Left forelimb (tissue), 1 donor: ENCODE measurements at regions not wholly inside any gene's neighbourhood (a gene's known extent, or its start where the extent isn't known, plus 50 kb on each side); places are given as distances from the start of the nearest gene placed in this dataset.
"Not testable (repeated sequence)": the region's sequence is repeated elsewhere in the genome, so short reads cannot be mapped to it uniquely, and the experiment has no call there.

Source experiments
- DNase-seq: peaks from one replicate; pipeline ENCODE4 v3.0.0-alpha.2; 2018; ENCODE audit warnings: low spot score

- no peak for DNase-seq
Observed at GRCh38 chr5:87198010-87198409, 69.7 kb upstream of the RASA1 start.

- DNase-seq = not testable (repeated sequence)
Observed at GRCh38 chr5:87199246-87199645, 68.4 kb upstream of the RASA1 start.

GRCh38 chr5:87199704-87200103, 68.0 kb upstream of the RASA1 start:
- not testable (repeated sequence) for DNase-seq

GRCh38 chr5:87210076-87210475, 57.6 kb upstream of the RASA1 start:
- DNase-seq = no peak

GRCh38 chr5:87210743-87211142, 56.9 kb upstream of the RASA1 start:
- no peak for DNase-seq

- no peak for DNase-seq
Observed at GRCh38 chr5:87211676-87212075, 56.0 kb upstream of the RASA1 start.

- not testable (repeated sequence) for DNase-seq
Observed at GRCh38 chr5:87212183-87212582, 55.5 kb upstream of the RASA1 start.

- not testable (repeated sequence) for DNase-seq
Observed at GRCh38 chr5:87217480-87217879, 50.2 kb upstream of the RASA1 start.
